SK-N-SH (cell line): ENCODE measurements at regions not wholly inside any gene's neighbourhood (a gene's known extent, or its start where the extent isn't known, plus 50 kb on each side); places are given as distances from the start of the nearest gene placed in this dataset.

Experiments
- CHD2 ChIP-seq: fragments of 150-350 bp; IDR thresholded peaks from 2 replicates; pipeline ENCODE4 v1.6.1; 2018; ENCODE audit warnings: low read length; ENCODE audit not compliant: partially characterized antibody
- CTCF ChIP-seq: fragments of 200-600 bp; sonication (generic); IDR thresholded peaks from 2 replicates; pipeline ENCODE4 v1.6.1; 2017; ENCODE audit warnings: antibody characterized with exemption, mild to moderate bottlenecking, moderate library complexity
- GABPA ChIP-seq: IDR thresholded peaks from 2 replicates; pipeline ENCODE4 v1.4.0; 2012; ENCODE audit warnings: low read depth, mild to moderate bottlenecking
- TAF1 ChIP-seq: IDR thresholded peaks from 2 replicates; pipeline ENCODE4 v1.6.1; 2012; ENCODE audit warnings: low read depth, mild to moderate bottlenecking, low read length, moderate library complexity, borderline replicate concordance

DNA sequence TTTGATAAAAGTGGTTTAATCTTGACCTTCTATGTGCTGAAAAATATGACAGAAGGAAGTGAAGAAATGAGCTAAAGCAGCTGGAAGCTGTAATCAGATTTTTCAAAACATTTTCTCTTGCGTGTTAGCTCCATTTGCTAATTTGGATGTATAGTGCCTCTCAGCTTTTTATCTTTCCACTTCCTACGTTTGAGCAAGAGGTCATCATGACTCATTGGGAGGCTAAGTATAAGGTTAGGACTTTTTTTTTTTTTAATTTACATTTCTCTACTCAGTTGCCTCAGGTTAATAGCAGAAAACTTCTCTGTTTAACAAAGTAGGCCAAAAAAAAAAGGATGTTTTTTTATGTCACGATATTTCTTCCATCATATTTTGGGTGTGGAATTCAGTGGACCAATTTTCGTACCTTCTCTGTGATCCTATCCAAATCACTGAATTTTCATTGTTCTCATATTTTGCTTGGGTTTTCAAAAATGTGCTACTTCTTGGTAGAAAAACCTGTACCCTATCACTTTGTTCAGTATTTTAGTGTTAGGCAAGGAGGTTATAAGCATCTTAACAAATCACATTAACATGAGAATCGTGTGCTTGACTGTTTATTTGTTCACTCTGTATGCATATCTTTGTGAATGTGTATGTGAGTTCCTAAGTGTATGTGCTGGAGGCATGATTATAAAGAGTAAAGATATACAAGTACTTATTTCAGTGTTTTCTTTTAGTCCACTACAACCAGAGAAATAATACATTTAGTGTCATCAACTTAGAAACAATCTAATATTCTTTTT is 1028.3 kb upstream of the EYS start:
- no peak for TF ChIP-seq CTCF
- TF ChIP-seq GABPA, result no peak
- TF ChIP-seq TAF1, result no peak
- TF ChIP-seq CHD2, result no peak
